ENCODE measurements at regions not wholly inside any gene's neighbourhood (a gene's known extent, or its start where the extent isn't known, plus 50 kb on each side); places are given as distances from the start of the nearest gene placed in this dataset.

- TF ChIP-seq CTCF (IDR thresholded peaks at IDR 0.05; ENCODE audit: poor library complexity, severe bottlenecking) (no peak), TAF1 (IDR thresholded peaks at IDR 0.05; ENCODE audit: low read depth) (no peak), EP300 (conservative IDR thresholded peaks at IDR 0.05; ENCODE audit: poor library complexity, severe bottlenecking) (no peak)
Measured at GRCh38 chr5:74179701-74180100, 460.8 kb downstream of the ENC1 start.
